ENCODE measurements at regions not wholly inside any gene's neighbourhood (a gene's known extent, or its start where the extent isn't known, plus 50 kb on each side); places are given as distances from the start of the nearest gene placed in this dataset.

- TF ChIP-seq CTCF (IDR thresholded peaks at IDR 0.05; ENCODE audit: borderline replicate concordance, control extremely low read depth, extremely low read depth, insufficient read depth, missing control alignments), result no peak
- DNase-seq (ENCODE audit: low spot score), result no peak
- in situ Hi-C loops (cut with MboI; ENCODE audit: low sequenced_read_pairs, unreplicated experiment), result no loop called here
Observed at GRCh38 chr18:57957210-57957609, 86.8 kb upstream of the NEDD4L start.

- no peak for TF ChIP-seq CTCF (IDR thresholded peaks at IDR 0.05; ENCODE audit: borderline replicate concordance, control extremely low read depth, extremely low read depth, insufficient read depth, missing control alignments)
- DNase-seq (ENCODE audit: low spot score), result no peak
- in situ Hi-C loops (cut with MboI; ENCODE audit: low sequenced_read_pairs, unreplicated experiment), result no loop called here
Observed at GRCh38 chr18:57956491-57956890, 87.5 kb upstream of the NEDD4L start.

- in situ Hi-C loops (cut with MboI; ENCODE audit: low sequenced_read_pairs, unreplicated experiment), result no loop called here
- no peak for DNase-seq (ENCODE audit: low spot score)
- TF ChIP-seq CTCF (IDR thresholded peaks at IDR 0.05; ENCODE audit: borderline replicate concordance, control extremely low read depth, extremely low read depth, insufficient read depth, missing control alignments), result no peak
Observed at GRCh38 chr18:57954935-57955334, 89.1 kb upstream of the NEDD4L start.

GRCh38 chr18:57953883-57954282, 90.1 kb upstream of the NEDD4L start:
- DNase-seq (ENCODE audit: low spot score), result no peak
- no peak for TF ChIP-seq CTCF (IDR thresholded peaks at IDR 0.05; ENCODE audit: borderline replicate concordance, control extremely low read depth, extremely low read depth, insufficient read depth, missing control alignments)
- in situ Hi-C loops (cut with MboI; ENCODE audit: low sequenced_read_pairs, unreplicated experiment), result no loop called here

GRCh38 chr18:57951999-57952774, 91.8 kb upstream of the NEDD4L start:
- TF ChIP-seq CTCF (IDR thresholded peaks at IDR 0.05; ENCODE audit: borderline replicate concordance, control extremely low read depth, extremely low read depth, insufficient read depth, missing control alignments), result no peak
- in situ Hi-C loops (cut with MboI; ENCODE audit: low sequenced_read_pairs, unreplicated experiment), result no loop called here
- no peak for DNase-seq (ENCODE audit: low spot score)

GRCh38 chr18:57951117-57951796, 92.8 kb upstream of the NEDD4L start:
- no peak for DNase-seq (ENCODE audit: low spot score)
- in situ Hi-C loops (cut with MboI; ENCODE audit: low sequenced_read_pairs, unreplicated experiment), result no loop called here

More at GRCh38 chr18:57951117-57951796, 92.8 kb upstream of the NEDD4L start:
- no peak for TF ChIP-seq CTCF (IDR thresholded peaks at IDR 0.05; ENCODE audit: borderline replicate concordance, control extremely low read depth, extremely low read depth, insufficient read depth, missing control alignments)
